Neural progenitor cell (in vitro differentiated cells): ENCODE measurements at regions not wholly inside any gene's neighbourhood (a gene's known extent, or its start where the extent isn't known, plus 50 kb on each side); places are given as distances from the start of the nearest gene placed in this dataset.

Source experiments
- DNase-seq: peaks from one replicate; pipeline ENCODE4 v3.0.0-alpha.2; 2016; ENCODE audit warnings: low spot score
- H2AFZ ChIP-seq: fragments of 200-600 bp; sonication (generic); replicated peaks from 2 replicates; pipeline ENCODE4 v1.6.1; 2016; ENCODE audit warnings: antibody characterized with exemption
- H3F3A ChIP-seq: fragments of 200-600 bp; sonication (generic); 2 replicates; pipeline ENCODE4 v1.6.1; 2016; ENCODE audit warnings: antibody characterized with exemption, low read depth
- H3K27ac ChIP-seq: fragments of 200-600 bp; sonication (generic); 2 replicates; pipeline ENCODE4 v1.5.1; 2016; ENCODE audit warnings: mild to moderate bottlenecking
- H3K27me3 ChIP-seq: fragments of 200-600 bp; sonication (generic); 2 replicates; pipeline ENCODE4 v1.6.1; 2016; ENCODE audit warnings: mild to moderate bottlenecking, moderate library complexity
- H3K36me3 ChIP-seq: fragments of 200-600 bp; sonication (generic); 2 replicates; pipeline ENCODE4 v1.5.1; 2016
- H3K4me1 ChIP-seq: fragments of 200-600 bp; sonication (generic); 2 replicates; pipeline ENCODE4 v1.6.1; 2016; ENCODE audit warnings: mixed run types
- H3K4me2 ChIP-seq: fragments of 200-600 bp; sonication (generic); 2 replicates; pipeline ENCODE4 v1.6.1; 2016
- H3K4me3 ChIP-seq: fragments of 200-600 bp; sonication (generic); 2 replicates; pipeline ENCODE4 v1.5.1; 2016
- H3K79me2 ChIP-seq: fragments of 200-600 bp; sonication (generic); 2 replicates; pipeline ENCODE4 v1.6.1; 2016; ENCODE audit warnings: low read depth
- H3K9ac ChIP-seq: fragments of 200-600 bp; sonication (generic); 2 replicates; pipeline ENCODE4 v1.6.1; 2016
- H3K9me3 ChIP-seq: fragments of 200-600 bp; sonication (generic); 2 replicates; pipeline ENCODE4 v1.5.1; 2016; ENCODE audit warnings: low read depth
- H4K20me1 ChIP-seq: fragments of 200-600 bp; sonication (generic); 2 replicates; pipeline ENCODE4 v1.6.1; 2016; ENCODE audit warnings: low read depth
- H3K27ac Mint-ChIP-seq: 3 replicates; pipeline ENCODE4 v1.8.0; 2021; ENCODE audit warnings: mixed read lengths
- H3K27me3 Mint-ChIP-seq: 2 replicates; pipeline ENCODE4 v1.8.0; 2022; ENCODE audit warnings: low read depth, mild to moderate bottlenecking, inconsistent platforms, moderate library complexity, mixed read lengths; ENCODE audit not compliant: insufficient read depth
- H3K36me3 Mint-ChIP-seq: 3 replicates; pipeline ENCODE4 v1.8.0; 2021; ENCODE audit warnings: mixed read lengths
- H3K4me1 Mint-ChIP-seq: 3 replicates; pipeline ENCODE4 v1.8.0; 2021; ENCODE audit warnings: mixed read lengths
- H3K4me3 Mint-ChIP-seq: 3 replicates; pipeline ENCODE4 v1.8.0; 2021; ENCODE audit warnings: mild to moderate bottlenecking, moderate library complexity, mixed read lengths
- H3K9me3 Mint-ChIP-seq: 3 replicates; pipeline ENCODE4 v1.8.0; 2020; ENCODE audit warnings: mixed read lengths
- EZH2 ChIP-seq: fragments of 200-600 bp; sonication (generic); IDR thresholded peaks from 2 replicates; pipeline ENCODE4 v1.6.1; 2017; ENCODE audit warnings: antibody characterized with exemption, mild to moderate bottlenecking, moderate library complexity
- EZH2phosphoT487 ChIP-seq: fragments of 200-600 bp; sonication (generic); IDR thresholded peaks from 2 replicates; pipeline ENCODE4 v1.6.1; 2017; ENCODE audit warnings: antibody characterized with exemption
- TF ChIP-seq, protein P1 (sequence below): fragments of 200-600 bp; sonication (generic); IDR thresholded peaks from 2 replicates; pipeline ENCODE4 v1.5.1; 2017; ENCODE audit warnings: antibody characterized with exemption, mild to moderate bottlenecking

DNA sequence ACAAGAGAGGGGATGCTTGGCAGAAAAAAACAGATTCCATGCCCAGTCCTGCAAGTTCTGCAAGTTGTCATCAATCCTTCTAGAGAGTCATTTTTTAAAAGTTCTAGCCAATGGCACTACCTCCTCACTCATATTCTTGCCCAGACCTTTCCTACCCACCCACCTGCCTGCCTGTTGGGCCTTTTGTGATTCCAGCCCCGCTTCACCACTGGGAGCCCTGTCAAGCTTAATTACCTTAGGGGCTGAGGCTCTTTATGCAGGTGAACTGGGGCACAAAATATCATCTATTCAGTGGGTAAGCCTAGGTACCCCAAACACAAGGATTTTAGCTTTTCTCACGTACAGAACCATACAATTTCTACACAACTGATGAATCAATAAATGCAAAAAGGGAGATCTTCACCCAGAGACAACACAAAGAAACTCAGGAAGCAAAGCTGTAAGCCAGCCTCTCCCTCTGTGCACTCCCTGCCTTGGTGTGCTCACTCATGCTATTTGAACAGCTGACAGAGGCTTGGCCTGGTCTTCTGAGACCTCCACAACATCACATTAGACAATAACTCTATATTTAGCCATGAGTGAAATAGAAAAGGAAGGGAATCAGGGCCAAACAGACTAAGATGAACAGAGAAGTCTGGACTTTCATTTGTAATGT is 222.6 kb downstream of the HTR7 start:
- Histone ChIP-seq H3F3A (no peaks in the 10 kb centered on the region), H3K27ac (no peak overlapping the region), H3K9me3 (no peaks in the 10 kb centered on the region), H4K20me1 (no peaks in the 10 kb centered on the region), H3K4me3 (no peak overlapping the region), H3K79me2 (no peaks in the 10 kb centered on the region), H3K27me3 (no peaks in the 10 kb centered on the region), H3K4me1 (peaks cover 10% of the 10 kb centered on the region), H2AFZ (no peak overlapping the region), H3K9ac (no peak overlapping the region), H3K4me2 (peak overlapping the region; percentile 15), H3K36me3 (no peaks in the 10 kb centered on the region)
- H3K9me3 Mint-ChIP-seq = no peaks in the 10 kb centered on the region
- DNase-seq = peak; percentile 21
- H3K36me3 Mint-ChIP-seq = no peaks in the 10 kb centered on the region
- TF ChIP-seq, protein P1, sequence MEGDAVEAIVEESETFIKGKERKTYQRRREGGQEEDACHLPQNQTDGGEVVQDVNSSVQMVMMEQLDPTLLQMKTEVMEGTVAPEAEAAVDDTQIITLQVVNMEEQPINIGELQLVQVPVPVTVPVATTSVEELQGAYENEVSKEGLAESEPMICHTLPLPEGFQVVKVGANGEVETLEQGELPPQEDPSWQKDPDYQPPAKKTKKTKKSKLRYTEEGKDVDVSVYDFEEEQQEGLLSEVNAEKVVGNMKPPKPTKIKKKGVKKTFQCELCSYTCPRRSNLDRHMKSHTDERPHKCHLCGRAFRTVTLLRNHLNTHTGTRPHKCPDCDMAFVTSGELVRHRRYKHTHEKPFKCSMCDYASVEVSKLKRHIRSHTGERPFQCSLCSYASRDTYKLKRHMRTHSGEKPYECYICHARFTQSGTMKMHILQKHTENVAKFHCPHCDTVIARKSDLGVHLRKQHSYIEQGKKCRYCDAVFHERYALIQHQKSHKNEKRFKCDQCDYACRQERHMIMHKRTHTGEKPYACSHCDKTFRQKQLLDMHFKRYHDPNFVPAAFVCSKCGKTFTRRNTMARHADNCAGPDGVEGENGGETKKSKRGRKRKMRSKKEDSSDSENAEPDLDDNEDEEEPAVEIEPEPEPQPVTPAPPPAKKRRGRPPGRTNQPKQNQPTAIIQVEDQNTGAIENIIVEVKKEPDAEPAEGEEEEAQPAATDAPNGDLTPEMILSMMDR = no peak
- no peak for TF ChIP-seq EZH2
- TF ChIP-seq EZH2phosphoT487 = no peak
- H3K27ac Mint-ChIP-seq = no peak overlapping the region
- H3K4me3 Mint-ChIP-seq = no peak overlapping the region
- peaks cover 6% of the 10 kb centered on the region for H3K4me1 Mint-ChIP-seq
- H3K27me3 Mint-ChIP-seq = peaks cover 2% of the 10 kb centered on the region

DNA sequence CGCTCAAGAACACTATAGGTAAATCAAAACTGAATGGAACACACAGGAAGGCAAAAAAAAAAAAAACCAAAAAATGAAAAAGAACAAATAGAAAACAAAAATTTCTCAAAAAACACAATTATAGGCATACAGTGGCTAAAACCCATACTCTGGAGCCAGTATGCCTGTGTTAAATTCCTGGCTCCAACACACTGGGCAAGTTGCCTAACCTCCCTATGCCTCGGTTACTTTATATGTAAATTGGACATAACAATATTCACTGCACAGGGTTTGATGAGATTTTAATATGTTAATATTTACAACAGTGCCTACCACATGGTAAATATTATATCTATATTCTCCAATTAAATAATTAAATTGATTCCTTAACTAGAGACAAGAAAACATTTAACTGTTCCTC is 217.1 kb downstream of the HTR7 start:
- H3K4me3 Mint-ChIP-seq = no peak overlapping the region
- Histone ChIP-seq H3F3A (no peaks in the 10 kb centered on the region), H3K79me2 (no peaks in the 10 kb centered on the region), H3K4me2 (no peak overlapping the region), H2AFZ (no peak overlapping the region), H4K20me1 (no peaks in the 10 kb centered on the region), H3K9me3 (no peaks in the 10 kb centered on the region), H3K9ac (no peak overlapping the region), H3K4me3 (no peak overlapping the region), H3K27ac (no peak overlapping the region), H3K36me3 (no peaks in the 10 kb centered on the region), H3K4me1 (peaks cover 3% of the 10 kb centered on the region), H3K27me3 (no peaks in the 10 kb centered on the region)
- TF ChIP-seq, protein P1 = no peak
- TF ChIP-seq EZH2phosphoT487 = no peak
- DNase-seq = no peak
- no peaks in the 10 kb centered on the region for H3K9me3 Mint-ChIP-seq
- H3K27ac Mint-ChIP-seq = no peak overlapping the region
- H3K27me3 Mint-ChIP-seq = peaks cover 2% of the 10 kb centered on the region
- H3K36me3 Mint-ChIP-seq = no peaks in the 10 kb centered on the region
- H3K4me1 Mint-ChIP-seq = peaks cover 4% of the 10 kb centered on the region

DNA sequence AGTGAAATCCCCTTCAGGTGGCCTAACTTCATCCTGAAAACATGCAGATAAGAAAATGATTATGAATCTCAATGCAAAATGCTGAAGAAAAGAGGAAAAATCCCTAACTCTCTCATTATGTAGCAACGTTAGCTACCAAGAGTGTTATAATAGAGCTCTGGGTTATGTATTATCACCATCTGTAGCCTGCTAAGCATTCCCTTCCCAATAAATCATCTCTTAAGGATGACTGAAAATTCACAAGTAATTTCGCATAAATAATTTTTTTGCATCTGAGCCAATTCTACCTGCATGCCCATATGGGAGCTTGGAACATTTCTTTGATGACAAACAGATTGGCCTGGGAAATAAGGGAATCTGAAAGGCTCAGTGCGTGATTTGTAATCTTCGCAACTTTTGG is 216.1 kb downstream of the HTR7 start:
- no peaks in the 10 kb centered on the region for H4K20me1 ChIP-seq
- no peaks in the 10 kb centered on the region for H3K4me1 ChIP-seq
- H3K27me3 Mint-ChIP-seq = peaks cover 2% of the 10 kb centered on the region
- H3K4me3 ChIP-seq = no peak overlapping the region
- H3K9ac ChIP-seq = no peak overlapping the region
- H3K4me3 Mint-ChIP-seq = no peak overlapping the region
- H3K27ac ChIP-seq = no peak overlapping the region
- H3K4me2 ChIP-seq = no peak overlapping the region
- H3K9me3 ChIP-seq = no peaks in the 10 kb centered on the region
- H3K27me3 ChIP-seq = no peaks in the 10 kb centered on the region
- no peaks in the 10 kb centered on the region for H3K36me3 Mint-ChIP-seq
- H3F3A ChIP-seq = no peaks in the 10 kb centered on the region
- no peaks in the 10 kb centered on the region for H3K79me2 ChIP-seq
- no peak for DNase-seq
- H3K27ac Mint-ChIP-seq = no peak overlapping the region
- no peak overlapping the region for H2AFZ ChIP-seq
- no peaks in the 10 kb centered on the region for H3K36me3 ChIP-seq
- H3K9me3 Mint-ChIP-seq = no peaks in the 10 kb centered on the region
- H3K4me1 Mint-ChIP-seq = peaks cover 4% of the 10 kb centered on the region
- no peak for TF ChIP-seq EZH2
- TF ChIP-seq, protein P1 = no peak
- no peak for TF ChIP-seq EZH2phosphoT487
